ENCODE measurements at regions not wholly inside any gene's neighbourhood (a gene's known extent, or its start where the extent isn't known, plus 50 kb on each side); places are given as distances from the start of the nearest gene placed in this dataset.

DNA sequence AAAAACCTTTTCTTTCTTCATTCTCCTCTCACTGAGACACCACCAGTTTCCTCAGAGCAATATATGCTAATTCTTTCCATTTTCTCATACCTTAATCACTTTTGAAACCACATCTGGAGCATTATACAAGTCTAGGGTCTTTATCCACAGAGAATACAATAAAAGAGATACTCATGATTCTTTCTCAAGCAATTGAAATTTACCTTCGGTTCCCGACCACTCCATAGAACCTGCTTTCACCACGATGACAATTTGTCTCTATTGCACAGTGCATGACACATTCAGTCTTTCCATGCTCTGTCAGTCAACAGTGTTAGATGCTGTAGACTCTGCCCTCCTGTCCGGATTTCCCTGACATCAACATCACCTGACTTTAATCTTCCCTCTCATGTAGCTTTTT lies 409.3 kb upstream of the NWD2 start:
- no peak for ATAC-seq
- H3K4me1 ChIP-seq = no peaks in the 10 kb centered on the region
- no peak overlapping the region for H3K27ac ChIP-seq
- intact Hi-C loops (cut with DNase I; ENCODE audit: low total_unique reads) = no loop called here
- H3K36me3 ChIP-seq = no peaks in the 10 kb centered on the region
- no peak overlapping the region for H3K4me3 ChIP-seq
- H3K27me3 ChIP-seq = no peaks in the 10 kb centered on the region
- no peak for DNase-seq
- TF ChIP-seq, protein P1, sequence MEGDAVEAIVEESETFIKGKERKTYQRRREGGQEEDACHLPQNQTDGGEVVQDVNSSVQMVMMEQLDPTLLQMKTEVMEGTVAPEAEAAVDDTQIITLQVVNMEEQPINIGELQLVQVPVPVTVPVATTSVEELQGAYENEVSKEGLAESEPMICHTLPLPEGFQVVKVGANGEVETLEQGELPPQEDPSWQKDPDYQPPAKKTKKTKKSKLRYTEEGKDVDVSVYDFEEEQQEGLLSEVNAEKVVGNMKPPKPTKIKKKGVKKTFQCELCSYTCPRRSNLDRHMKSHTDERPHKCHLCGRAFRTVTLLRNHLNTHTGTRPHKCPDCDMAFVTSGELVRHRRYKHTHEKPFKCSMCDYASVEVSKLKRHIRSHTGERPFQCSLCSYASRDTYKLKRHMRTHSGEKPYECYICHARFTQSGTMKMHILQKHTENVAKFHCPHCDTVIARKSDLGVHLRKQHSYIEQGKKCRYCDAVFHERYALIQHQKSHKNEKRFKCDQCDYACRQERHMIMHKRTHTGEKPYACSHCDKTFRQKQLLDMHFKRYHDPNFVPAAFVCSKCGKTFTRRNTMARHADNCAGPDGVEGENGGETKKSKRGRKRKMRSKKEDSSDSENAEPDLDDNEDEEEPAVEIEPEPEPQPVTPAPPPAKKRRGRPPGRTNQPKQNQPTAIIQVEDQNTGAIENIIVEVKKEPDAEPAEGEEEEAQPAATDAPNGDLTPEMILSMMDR (IDR thresholded peaks at IDR 0.05 in 4 of 5, conservative IDR thresholded peaks at IDR 0.05 in 1 of 5) = no peak
- no peak for TF ChIP-seq POLR2A (IDR thresholded peaks at IDR 0.05)
- in situ Hi-C loops (cut with MboI; ENCODE audit: low sequenced_read_pairs in 4 of 4) = loop anchor here in 1 of 4 donors (25.0 kb wide), 1 partner anchor 98 kb away; no protein-coding TSS in a partner anchor
- H3K9me3 ChIP-seq = no peaks in the 10 kb centered on the region

DNA sequence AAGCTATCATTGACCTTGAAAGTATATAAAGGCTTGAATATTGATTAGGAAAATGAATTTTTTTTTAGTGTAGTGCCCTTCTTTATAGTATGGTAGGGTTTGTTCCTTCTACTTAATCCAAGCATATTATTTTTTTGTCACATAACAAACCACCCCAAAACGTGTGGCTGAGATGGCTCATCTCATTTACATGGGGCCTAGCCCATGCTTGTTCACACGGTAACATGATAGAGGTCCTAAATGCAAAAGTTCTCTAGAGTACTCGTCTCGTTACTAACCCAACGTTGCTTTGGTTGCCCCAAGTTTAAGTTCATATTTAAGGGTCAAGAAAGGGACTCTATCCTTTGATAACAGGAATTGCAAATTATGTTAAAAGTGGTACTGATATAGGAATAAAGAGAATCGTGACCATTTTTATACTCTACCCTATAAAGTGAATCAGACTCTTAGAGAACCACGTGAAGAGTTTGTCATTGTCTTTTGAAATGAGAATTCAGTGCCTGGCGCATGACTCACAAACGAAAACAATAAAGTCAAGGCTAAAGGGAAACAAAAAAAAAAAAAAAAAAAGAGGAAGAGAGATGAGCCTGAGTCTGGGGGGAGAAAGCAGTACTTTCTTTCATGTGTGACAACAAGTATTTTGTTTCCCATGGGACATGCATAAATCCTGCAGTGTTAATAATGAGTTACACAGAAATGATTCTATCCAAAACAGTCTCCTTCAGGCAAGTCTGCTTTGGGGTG lies 402.8 kb upstream of the NWD2 start:
- Histone ChIP-seq H3K27ac (no peak overlapping the region), H3K4me3 (no peak overlapping the region), H3K9me3 (no peaks in the 10 kb centered on the region), H3K36me3 (no peaks in the 10 kb centered on the region), H3K27me3 (no peaks in the 10 kb centered on the region), H3K4me1 (no peaks in the 10 kb centered on the region)
- no peak for DNase-seq
- in situ Hi-C loops (cut with MboI; ENCODE audit: low sequenced_read_pairs in 4 of 4) (loop anchor here in 1 of 4 donors (25.0 kb wide), 1 partner anchor 104 kb away; no protein-coding TSS in a partner anchor), intact Hi-C loops (cut with DNase I; ENCODE audit: low total_unique reads) (no loop called here)
- no peak for ATAC-seq
- TF ChIP-seq POLR2A (IDR thresholded peaks at IDR 0.05) = no peak
- TF ChIP-seq, protein P1 (IDR thresholded peaks at IDR 0.05 in 4 of 5, conservative IDR thresholded peaks at IDR 0.05 in 1 of 5) = no peak

GRCh38 chr4:36844448-36844847 lies 400.1 kb upstream of the NWD2 start:
- TF ChIP-seq, protein P1 (IDR thresholded peaks at IDR 0.05 in 4 of 5, conservative IDR thresholded peaks at IDR 0.05 in 1 of 5) = no peak
- no peak for TF ChIP-seq POLR2A (IDR thresholded peaks at IDR 0.05)
- no peaks in the 10 kb centered on the region for H3K36me3 ChIP-seq
- H3K27ac ChIP-seq = no peak overlapping the region
- H3K4me1 ChIP-seq = no peaks in the 10 kb centered on the region
- DNase-seq (no peak), ATAC-seq (no peak)
- intact Hi-C loops (cut with DNase I; ENCODE audit: low total_unique reads) = no loop called here
- in situ Hi-C loops (cut with MboI; ENCODE audit: low sequenced_read_pairs in 4 of 4) = loop anchor here in 1 of 4 donors (25.0 kb wide), 1 partner anchor 107 kb away; no protein-coding TSS in a partner anchor
- H3K9me3 ChIP-seq = no peaks in the 10 kb centered on the region
- H3K4me3 ChIP-seq = no peak overlapping the region
- H3K27me3 ChIP-seq = no peaks in the 10 kb centered on the region

- TF ChIP-seq, protein P1 (IDR thresholded peaks at IDR 0.05 in 4 of 5, conservative IDR thresholded peaks at IDR 0.05 in 1 of 5) = no peak
- TF ChIP-seq POLR2A (IDR thresholded peaks at IDR 0.05) = no peak
- Histone ChIP-seq H3K27ac (no peak overlapping the region), H3K4me1 (no peaks in the 10 kb centered on the region), H3K36me3 (no peaks in the 10 kb centered on the region), H3K9me3 (no peaks in the 10 kb centered on the region), H3K27me3 (no peaks in the 10 kb centered on the region), H3K4me3 (no peak overlapping the region)
- intact Hi-C loops (cut with DNase I; ENCODE audit: low total_unique reads) = no loop called here
- ATAC-seq = no peak
- in situ Hi-C loops (cut with MboI; ENCODE audit: low sequenced_read_pairs in 4 of 4) = no loop called here
- no peak for DNase-seq
Measured at GRCh38 chr4:36852856-36853255, 391.7 kb upstream of the NWD2 start.

Data from gastrocnemius medialis (tissue), 4 donors.